ENCODE measurements at regions not wholly inside any gene's neighbourhood (a gene's known extent, or its start where the extent isn't known, plus 50 kb on each side); places are given as distances from the start of the nearest gene placed in this dataset.
A peak's percentile ranks its signal among the peaks of the same experiment; 100 is the strongest.

DNA sequence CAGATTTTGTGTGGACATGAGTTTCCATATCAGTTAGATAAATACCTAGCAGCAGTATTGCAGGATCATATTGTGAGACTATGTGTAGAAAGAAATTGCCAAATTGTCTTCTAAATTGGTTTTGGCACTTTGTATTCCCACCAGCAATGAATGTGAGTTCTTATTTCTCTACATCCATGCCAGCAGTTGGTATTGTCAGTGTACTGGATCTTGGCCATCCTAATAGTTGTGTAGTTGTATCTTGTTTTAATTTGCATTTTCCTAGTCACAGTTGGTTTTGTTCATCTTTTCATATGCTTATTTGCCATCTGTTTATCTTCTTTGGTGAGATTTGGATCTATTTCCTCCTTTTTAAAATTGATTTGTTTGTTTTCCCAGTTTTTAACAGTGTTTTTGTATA is 154.7 kb upstream of the HCRTR2 start:
- no peak overlapping the region for H3K27ac ChIP-seq (ENCODE audit: low read depth in 1 of 2, low read length in 2 of 2)
- Mint-ChIP-seq H3K4me1 (peaks cover 11% of the 10 kb centered on the region), H3K9me3 (peaks cover 0 to 3% (median 0%) of the 10 kb centered on the region in 7 donors), H3K36me3 (no peaks in the 10 kb centered on the region), H3K27me3 (ENCODE audit: low read depth in 3 of 3) (peaks cover 0 to 1% (median 0%) of the 10 kb centered on the region in 3 donors), H3K27ac (no peak overlapping the region), H3K4me3 (no peak overlapping the region)
- no peaks in the 10 kb centered on the region for H3K27me3 ChIP-seq (ENCODE audit: control insufficient read depth in 2 of 2, insufficient read depth in 2 of 2, low read length in 2 of 2)
- peaks cover 4 to 11% of the 10 kb centered on the region in 2 donors for H3K4me1 ChIP-seq (ENCODE audit: control insufficient read depth in 1 of 2, insufficient read depth in 2 of 2, low read length in 2 of 2)
- no peak for DNase-seq
- intact Hi-C loops (cut with micrococcal nuclease), result no loop called here
- no peak overlapping the region for H3K4me2 ChIP-seq (replicated peaks; ENCODE audit: extremely low read depth, low read length, poor library complexity, severe bottlenecking)
- H3K4me3 ChIP-seq (replicated peaks in 1 of 3; ENCODE audit: low read depth in 2 of 3, low read length in 3 of 3), result no peak overlapping the region
- H3K79me2 ChIP-seq (ENCODE audit: insufficient read depth, low read length), result no peaks in the 10 kb centered on the region
- no peak overlapping the region for H2AFZ ChIP-seq (ENCODE audit: insufficient read depth, low read depth, low read length, poor library complexity, severe bottlenecking)
- H4K20me1 ChIP-seq (ENCODE audit: insufficient read depth, low read length), result no peaks in the 10 kb centered on the region
- TF ChIP-seq, protein P1, sequence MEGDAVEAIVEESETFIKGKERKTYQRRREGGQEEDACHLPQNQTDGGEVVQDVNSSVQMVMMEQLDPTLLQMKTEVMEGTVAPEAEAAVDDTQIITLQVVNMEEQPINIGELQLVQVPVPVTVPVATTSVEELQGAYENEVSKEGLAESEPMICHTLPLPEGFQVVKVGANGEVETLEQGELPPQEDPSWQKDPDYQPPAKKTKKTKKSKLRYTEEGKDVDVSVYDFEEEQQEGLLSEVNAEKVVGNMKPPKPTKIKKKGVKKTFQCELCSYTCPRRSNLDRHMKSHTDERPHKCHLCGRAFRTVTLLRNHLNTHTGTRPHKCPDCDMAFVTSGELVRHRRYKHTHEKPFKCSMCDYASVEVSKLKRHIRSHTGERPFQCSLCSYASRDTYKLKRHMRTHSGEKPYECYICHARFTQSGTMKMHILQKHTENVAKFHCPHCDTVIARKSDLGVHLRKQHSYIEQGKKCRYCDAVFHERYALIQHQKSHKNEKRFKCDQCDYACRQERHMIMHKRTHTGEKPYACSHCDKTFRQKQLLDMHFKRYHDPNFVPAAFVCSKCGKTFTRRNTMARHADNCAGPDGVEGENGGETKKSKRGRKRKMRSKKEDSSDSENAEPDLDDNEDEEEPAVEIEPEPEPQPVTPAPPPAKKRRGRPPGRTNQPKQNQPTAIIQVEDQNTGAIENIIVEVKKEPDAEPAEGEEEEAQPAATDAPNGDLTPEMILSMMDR (IDR thresholded peaks at IDR 0.05), result no peak
- H3K36me3 ChIP-seq (replicated peaks in 1 of 2; ENCODE audit: control insufficient read depth in 1 of 2, insufficient read depth in 2 of 2, low read length in 2 of 2), result no peaks in the 10 kb centered on the region
- H3K9ac ChIP-seq (ENCODE audit: insufficient read depth, low read length, poor library complexity, severe bottlenecking), result no peak overlapping the region
- no peaks in the 10 kb centered on the region for H3K9me3 ChIP-seq (replicated peaks in 1 of 2; ENCODE audit: control insufficient read depth in 1 of 2, insufficient read depth in 1 of 2, low read length in 2 of 2)

DNA sequence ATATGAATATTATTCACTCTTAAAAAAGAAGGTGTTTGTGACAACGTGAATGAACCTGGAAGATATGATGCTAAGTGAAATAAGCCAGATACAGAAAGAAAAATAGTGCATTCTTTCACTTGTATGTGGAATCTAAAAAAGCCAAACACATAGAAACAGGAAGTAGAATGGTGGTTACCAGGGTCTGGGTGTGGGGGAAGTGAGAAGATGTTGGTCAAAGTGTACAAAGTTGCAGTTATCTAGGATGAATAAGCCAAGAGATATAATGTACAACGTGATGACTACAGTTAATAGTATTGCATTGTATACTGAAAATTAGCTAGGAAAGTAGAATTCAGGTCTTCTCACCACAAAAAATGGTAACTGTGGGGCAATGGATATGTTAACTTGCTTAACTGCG is 151.1 kb upstream of the HCRTR2 start:
- peaks cover 11% of the 10 kb centered on the region for H3K4me1 Mint-ChIP-seq
- peaks cover 0 to 13% (median 5%) of the 10 kb centered on the region in 7 donors for H3K9me3 Mint-ChIP-seq
- H3K9me3 ChIP-seq (replicated peaks in 1 of 2; ENCODE audit: control insufficient read depth in 1 of 2, insufficient read depth in 1 of 2, low read length in 2 of 2), result no peaks in the 10 kb centered on the region
- H3K79me2 ChIP-seq (ENCODE audit: insufficient read depth, low read length), result no peaks in the 10 kb centered on the region
- WGBS (ENCODE audit: insufficient coverage), result no CpG with 5 or more reads among the region's 3 CpGs
- TF ChIP-seq, protein P1 (IDR thresholded peaks at IDR 0.05), result no peak
- H3K27ac Mint-ChIP-seq, result peak overlapping the region in 2 of 7 donors; percentile 40 to 65
- H3K27me3 Mint-ChIP-seq (ENCODE audit: low read depth in 3 of 3), result peaks cover 0 to 1% (median 0%) of the 10 kb centered on the region in 3 donors
- H3K4me3 Mint-ChIP-seq, result no peak overlapping the region
- intact Hi-C loops (cut with micrococcal nuclease), result no loop called here
- H3K4me3 ChIP-seq (replicated peaks in 1 of 3; ENCODE audit: low read depth in 2 of 3, low read length in 3 of 3), result no peak overlapping the region
- H3K27ac ChIP-seq (ENCODE audit: low read depth in 1 of 2, low read length in 2 of 2), result no peak overlapping the region
- H3K4me1 ChIP-seq (ENCODE audit: control insufficient read depth in 1 of 2, insufficient read depth in 2 of 2, low read length in 2 of 2), result peaks cover 4 to 11% of the 10 kb centered on the region in 2 donors
- no peak overlapping the region for H3K9ac ChIP-seq (ENCODE audit: insufficient read depth, low read length, poor library complexity, severe bottlenecking)
- H2AFZ ChIP-seq (ENCODE audit: insufficient read depth, low read depth, low read length, poor library complexity, severe bottlenecking), result no peak overlapping the region
- H3K27me3 ChIP-seq (ENCODE audit: control insufficient read depth in 2 of 2, insufficient read depth in 2 of 2, low read length in 2 of 2), result no peaks in the 10 kb centered on the region
- H3K4me2 ChIP-seq (replicated peaks; ENCODE audit: extremely low read depth, low read length, poor library complexity, severe bottlenecking), result no peak overlapping the region
- no peaks in the 10 kb centered on the region for H4K20me1 ChIP-seq (ENCODE audit: insufficient read depth, low read length)
- peak; percentile 48 to 63 (median 54) for DNase-seq
- H3K36me3 ChIP-seq (replicated peaks in 1 of 2; ENCODE audit: control insufficient read depth in 1 of 2, insufficient read depth in 2 of 2, low read length in 2 of 2), result no peaks in the 10 kb centered on the region
- no peaks in the 10 kb centered on the region for H3K36me3 Mint-ChIP-seq
